Type B pancreatic cell (in vitro differentiated cells): ENCODE measurements at regions not wholly inside any gene's neighbourhood (a gene's known extent, or its start where the extent isn't known, plus 50 kb on each side); places are given as distances from the start of the nearest gene placed in this dataset.

Source experiments
- DNase-seq: peaks from one replicate; pipeline ENCODE4 v3.0.0; 2021; ENCODE audit warnings: mixed read lengths; ENCODE audit not compliant: unreplicated experiment; ENCODE audit errors: extremely low spot score
- H3K27ac Mint-ChIP-seq: 2 replicates; pipeline ENCODE4 v1.8.0; 2021; ENCODE audit warnings: mild to moderate bottlenecking, mixed read lengths
- H3K27me3 Mint-ChIP-seq: 2 replicates; pipeline ENCODE4 v1.8.0; 2021; ENCODE audit warnings: mixed read lengths
- H3K36me3 Mint-ChIP-seq: 2 replicates; pipeline ENCODE4 v1.8.0; 2021; ENCODE audit warnings: mixed read lengths
- H3K4me1 Mint-ChIP-seq: one replicate; pipeline ENCODE4 v1.8.0; 2021; ENCODE audit warnings: mixed read lengths; ENCODE audit not compliant: unreplicated experiment
- H3K4me3 Mint-ChIP-seq: 2 replicates; pipeline ENCODE4 v1.8.0; 2021; ENCODE audit warnings: mild to moderate bottlenecking, mixed read lengths
- H3K9me3 Mint-ChIP-seq: 2 replicates; pipeline ENCODE4 v1.8.0; 2021; ENCODE audit warnings: mixed read lengths
- TF ChIP-seq, protein P1 (sequence below): fragments of 200-600 bp; sonication (generic); conservative IDR thresholded peaks from 2 replicates; pipeline ENCODE4 v1.5.0; 2021; ENCODE audit warnings: antibody characterized with exemption, mild to moderate bottlenecking

DNA sequence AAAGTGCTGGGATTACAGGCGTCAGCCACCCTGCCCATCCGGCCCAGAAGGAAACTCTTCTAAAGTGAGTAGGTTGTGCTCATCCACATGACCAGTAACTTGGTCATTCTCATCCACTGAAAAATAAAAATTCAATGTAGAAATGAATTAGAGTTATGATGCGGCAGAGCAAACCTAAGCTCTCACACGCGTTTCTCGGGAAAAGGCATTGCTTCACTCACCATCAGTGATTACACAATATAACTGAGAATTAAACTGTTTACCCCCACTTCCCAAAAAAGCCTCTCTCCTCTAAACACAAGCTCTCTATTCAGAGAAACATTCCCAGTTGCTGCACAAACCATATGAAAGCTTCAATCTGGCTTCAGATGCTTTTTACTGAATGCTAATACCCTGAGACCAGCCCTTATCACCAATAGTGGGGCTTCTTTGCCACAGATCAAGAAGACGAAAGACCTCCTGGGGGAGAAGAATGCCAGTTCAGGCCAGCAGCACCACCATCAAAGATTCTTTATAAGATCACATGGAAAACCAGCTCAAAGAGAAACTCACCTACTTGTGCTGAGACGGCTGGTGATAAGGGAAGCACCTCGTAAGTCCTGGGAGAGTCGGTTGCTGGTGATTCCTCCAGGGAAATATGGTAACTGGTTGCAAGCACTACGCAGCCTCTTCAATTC is 121.5 kb upstream of the SFSWAP start:
- Mint-ChIP-seq H3K9me3 (no peaks in the 10 kb centered on the region), H3K27me3 (peaks cover 36% of the 10 kb centered on the region), H3K36me3 (no peaks in the 10 kb centered on the region), H3K4me3 (no peak overlapping the region), H3K27ac (no peak overlapping the region), H3K4me1 (peaks cover 19% of the 10 kb centered on the region)
- DNase-seq, result no peak
- TF ChIP-seq, protein P1, sequence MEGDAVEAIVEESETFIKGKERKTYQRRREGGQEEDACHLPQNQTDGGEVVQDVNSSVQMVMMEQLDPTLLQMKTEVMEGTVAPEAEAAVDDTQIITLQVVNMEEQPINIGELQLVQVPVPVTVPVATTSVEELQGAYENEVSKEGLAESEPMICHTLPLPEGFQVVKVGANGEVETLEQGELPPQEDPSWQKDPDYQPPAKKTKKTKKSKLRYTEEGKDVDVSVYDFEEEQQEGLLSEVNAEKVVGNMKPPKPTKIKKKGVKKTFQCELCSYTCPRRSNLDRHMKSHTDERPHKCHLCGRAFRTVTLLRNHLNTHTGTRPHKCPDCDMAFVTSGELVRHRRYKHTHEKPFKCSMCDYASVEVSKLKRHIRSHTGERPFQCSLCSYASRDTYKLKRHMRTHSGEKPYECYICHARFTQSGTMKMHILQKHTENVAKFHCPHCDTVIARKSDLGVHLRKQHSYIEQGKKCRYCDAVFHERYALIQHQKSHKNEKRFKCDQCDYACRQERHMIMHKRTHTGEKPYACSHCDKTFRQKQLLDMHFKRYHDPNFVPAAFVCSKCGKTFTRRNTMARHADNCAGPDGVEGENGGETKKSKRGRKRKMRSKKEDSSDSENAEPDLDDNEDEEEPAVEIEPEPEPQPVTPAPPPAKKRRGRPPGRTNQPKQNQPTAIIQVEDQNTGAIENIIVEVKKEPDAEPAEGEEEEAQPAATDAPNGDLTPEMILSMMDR, result no peak

DNA sequence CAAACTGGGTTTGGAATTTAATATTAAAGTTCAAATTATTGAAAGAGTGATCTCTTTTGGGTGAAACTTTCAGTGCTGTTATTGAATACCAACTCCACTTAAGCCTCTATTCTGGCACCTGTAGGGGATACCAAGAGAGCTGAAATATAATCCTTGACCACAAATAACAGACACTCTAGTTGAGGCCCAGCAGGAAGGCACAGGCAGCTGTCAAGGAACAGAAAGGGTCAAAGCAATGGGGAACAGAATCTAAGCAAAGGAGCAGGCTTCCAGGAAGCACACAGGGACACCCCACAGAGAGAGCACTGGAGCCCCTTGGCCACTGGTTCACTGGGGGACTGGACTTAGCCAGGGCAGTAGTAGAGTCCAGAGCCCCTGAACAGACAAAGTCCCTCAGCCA is 120.9 kb upstream of the SFSWAP start:
- Mint-ChIP-seq H3K27me3 (peaks cover 30% of the 10 kb centered on the region), H3K36me3 (no peaks in the 10 kb centered on the region), H3K4me3 (no peak overlapping the region), H3K27ac (no peak overlapping the region), H3K4me1 (peaks cover 19% of the 10 kb centered on the region), H3K9me3 (no peaks in the 10 kb centered on the region)
- DNase-seq, result no peak
- TF ChIP-seq, protein P1, result no peak

DNA sequence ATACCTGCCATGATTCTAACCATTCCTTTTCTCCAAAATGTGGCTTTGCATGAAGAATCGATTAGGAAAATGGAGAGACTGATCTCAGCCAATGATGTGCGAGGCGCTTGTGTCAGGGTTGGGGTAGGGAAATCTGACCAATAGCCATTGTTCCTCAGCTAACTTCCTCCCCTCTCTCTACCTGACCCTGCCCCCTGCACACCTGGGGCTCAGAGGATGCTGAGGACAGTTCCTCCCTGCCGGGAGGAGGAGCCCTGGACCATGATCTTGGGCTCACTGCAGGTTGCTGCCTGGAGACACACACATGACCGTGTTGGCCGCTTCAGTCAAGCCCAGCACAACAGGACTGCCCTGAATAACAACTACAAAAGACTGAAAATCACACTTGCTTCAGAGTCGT is 119.8 kb upstream of the SFSWAP start:
- Mint-ChIP-seq H3K27me3 (peaks cover 31% of the 10 kb centered on the region), H3K27ac (no peak overlapping the region), H3K4me3 (no peak overlapping the region), H3K4me1 (peaks cover 19% of the 10 kb centered on the region), H3K9me3 (no peaks in the 10 kb centered on the region), H3K36me3 (no peaks in the 10 kb centered on the region)
- TF ChIP-seq, protein P1, result no peak
- no peak for DNase-seq

DNA sequence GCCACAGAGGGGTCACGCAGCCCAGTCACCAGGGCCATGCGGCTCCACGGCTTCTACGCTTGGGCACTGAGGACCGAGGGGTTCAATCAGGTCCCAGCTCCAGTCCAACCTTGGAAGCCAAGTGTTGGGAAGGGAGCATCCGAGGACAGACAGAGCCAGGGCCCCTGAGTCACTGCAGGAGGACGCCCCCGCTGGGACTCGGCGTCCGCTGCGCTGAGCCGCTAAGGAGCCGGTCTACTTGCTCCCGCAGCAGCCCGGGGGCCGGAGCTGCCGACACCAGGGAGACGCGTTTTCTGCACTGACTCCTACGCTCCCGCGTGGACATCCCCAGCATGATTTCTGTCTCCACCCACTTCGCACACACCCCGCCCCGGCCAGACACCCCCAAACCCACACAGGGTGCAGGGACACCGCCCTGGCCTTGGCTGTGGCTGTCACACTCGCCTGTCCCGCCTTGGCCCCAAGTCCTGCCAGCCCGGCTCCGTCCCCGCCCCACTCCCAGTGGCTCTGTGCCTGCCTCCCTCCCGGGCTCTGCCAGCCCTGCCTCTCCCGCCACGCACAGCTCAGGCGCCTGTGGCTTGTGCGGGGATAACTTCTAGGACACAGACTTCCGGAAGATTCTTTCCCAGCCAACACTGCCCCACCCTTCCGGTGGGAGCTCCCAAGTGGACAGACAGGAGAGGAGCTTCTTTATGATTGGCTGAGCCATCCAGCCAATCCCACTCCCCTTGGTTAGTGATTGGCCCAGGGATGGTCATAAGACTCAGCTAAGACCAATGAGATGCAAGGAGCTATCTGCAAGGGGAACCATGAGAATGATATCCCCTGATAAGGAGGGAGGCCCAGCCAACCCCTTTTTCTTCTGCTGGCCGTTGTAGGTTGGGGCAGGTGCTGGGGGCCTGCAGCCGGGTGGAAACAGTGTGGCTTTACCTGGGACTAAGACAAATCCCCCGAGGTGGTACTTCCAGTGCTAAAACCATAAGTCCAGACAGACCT is 118.9 kb upstream of the SFSWAP start:
- TF ChIP-seq, protein P1, result no peak
- Mint-ChIP-seq H3K27ac (no peak overlapping the region), H3K36me3 (no peaks in the 10 kb centered on the region), H3K4me1 (peaks cover 19% of the 10 kb centered on the region), H3K27me3 (peaks cover 31% of the 10 kb centered on the region), H3K9me3 (no peaks in the 10 kb centered on the region), H3K4me3 (no peak overlapping the region)
- DNase-seq, result no peak

DNA sequence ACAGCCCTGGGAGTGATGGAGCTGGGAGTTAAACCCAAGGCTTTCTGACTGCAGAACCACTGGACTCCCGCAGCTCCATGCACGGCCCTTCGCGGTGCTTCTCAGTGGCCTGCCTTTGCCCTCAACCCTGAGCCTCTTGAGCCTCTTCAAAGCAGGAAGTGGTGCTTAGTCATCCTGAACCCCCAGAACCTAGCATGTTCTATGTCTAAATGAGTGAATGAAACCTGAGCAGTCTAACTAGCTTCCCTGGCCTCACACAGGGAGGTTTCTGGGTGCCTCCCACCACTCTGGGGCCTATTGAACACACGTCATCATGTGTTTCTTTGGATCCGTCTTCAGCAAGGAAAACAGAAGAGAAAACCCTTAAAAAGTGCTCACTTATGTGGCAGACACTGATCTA is 117.9 kb upstream of the SFSWAP start:
- Mint-ChIP-seq H3K27ac (no peak overlapping the region), H3K9me3 (no peaks in the 10 kb centered on the region), H3K4me3 (no peak overlapping the region), H3K27me3 (peaks cover 33% of the 10 kb centered on the region), H3K4me1 (peaks cover 19% of the 10 kb centered on the region), H3K36me3 (no peaks in the 10 kb centered on the region)
- no peak for DNase-seq
- TF ChIP-seq, protein P1, result no peak
